Germinal center (tissue), 1 donor: ENCODE measurements at regions not wholly inside any gene's neighbourhood (a gene's known extent, or its start where the extent isn't known, plus 50 kb on each side); places are given as distances from the start of the nearest gene placed in this dataset.
"Not testable (repeated sequence)": the region's sequence is repeated elsewhere in the genome, so short reads cannot be mapped to it uniquely, and the experiment has no call there.

Experiments
- DNase-seq: peaks from one replicate; pipeline ENCODE4 v3.0.0; 2012; ENCODE audit warnings: mixed read lengths, low spot score

DNA sequence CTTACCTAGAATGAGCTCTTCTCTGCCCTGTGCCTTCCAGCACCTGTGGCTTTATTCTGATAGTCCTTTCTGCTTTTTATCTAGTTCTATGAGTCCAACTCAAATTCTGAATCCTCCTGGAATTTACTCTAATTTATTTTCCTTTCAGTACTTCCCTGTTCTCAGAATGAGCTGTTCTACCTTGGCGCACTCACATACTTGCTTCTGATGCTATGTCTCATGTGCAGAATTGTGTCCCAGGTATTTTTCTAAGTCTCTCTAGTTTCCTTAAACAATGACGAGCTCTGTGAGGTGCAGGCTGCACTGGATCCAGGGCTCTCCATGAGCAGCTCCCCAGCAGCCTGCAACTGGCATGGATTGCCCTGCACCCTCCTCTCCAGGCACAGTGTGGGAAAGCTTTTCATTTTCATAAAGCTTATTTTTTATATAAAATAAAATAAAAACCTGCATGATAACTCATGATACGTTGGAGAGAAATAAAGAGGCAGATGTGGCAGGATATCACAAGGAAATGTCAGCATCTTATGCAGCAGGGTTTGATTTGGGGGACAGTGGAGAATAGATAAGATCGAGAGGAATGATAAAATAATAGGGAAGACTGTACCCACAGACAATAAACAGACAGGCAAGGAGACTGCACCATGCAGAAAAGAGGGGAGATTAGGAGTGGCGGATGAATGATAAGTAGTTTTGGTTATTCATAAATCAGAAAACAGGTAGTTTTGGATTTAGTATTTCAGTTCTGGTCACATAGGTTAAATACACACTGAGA, 258.2 kb upstream of the POM121L12 start:
- DNase-seq, result no peak

DNA sequence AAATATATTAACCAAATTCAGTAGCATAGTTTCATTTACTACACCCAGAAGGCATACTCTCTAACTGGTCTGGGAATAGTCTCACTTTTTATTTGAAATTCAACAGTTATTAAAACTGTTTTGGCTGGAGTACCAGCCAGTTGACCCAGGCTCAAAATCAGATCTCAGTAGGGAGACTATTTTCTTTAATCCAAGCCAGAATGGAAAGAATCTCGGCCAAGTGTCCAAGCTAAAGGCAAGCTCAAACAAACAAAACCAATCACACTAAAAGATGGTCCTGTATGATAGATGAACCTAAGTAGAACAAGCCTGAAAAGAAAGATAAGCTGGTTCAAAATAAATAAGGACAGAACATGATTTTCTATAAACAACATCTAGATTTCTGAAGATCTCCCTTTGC, 259.6 kb upstream of the POM121L12 start:
- DNase-seq, result no peak

GRCh38 chr7:52771177-52771576, 264.3 kb upstream of the POM121L12 start:
- DNase-seq, result no peak

DNA sequence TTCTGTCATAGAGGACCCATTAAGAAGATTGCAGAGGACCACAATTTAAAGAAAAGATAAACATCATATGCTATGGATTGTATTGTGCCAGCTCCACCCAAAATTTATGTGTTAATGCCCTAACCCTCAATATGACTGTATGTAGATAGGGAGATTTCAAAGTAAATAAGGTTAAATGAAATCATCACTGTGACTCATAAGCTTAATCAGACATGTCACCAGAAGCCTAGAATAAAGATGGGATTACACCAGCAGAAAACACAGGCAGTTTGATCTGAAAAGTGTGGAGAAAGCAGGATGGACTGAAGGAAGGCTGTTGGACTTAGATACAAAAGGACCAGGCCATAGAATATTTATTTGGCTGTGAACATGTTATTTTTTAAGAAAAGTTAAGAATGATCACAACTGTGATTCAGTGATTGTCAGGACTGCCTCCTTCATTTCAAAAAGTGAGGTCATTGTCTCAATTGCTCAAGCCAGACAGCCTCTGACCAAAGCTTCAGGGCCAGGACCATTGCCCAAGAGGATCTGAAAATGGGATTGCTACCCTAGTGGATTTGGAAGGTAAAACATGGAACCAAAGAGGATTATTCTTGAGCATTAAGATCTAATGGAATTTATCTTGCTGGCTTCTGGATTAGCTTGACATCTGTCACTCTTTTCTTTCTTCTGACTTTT, 270.8 kb upstream of the POM121L12 start:
- no peak for DNase-seq

DNA sequence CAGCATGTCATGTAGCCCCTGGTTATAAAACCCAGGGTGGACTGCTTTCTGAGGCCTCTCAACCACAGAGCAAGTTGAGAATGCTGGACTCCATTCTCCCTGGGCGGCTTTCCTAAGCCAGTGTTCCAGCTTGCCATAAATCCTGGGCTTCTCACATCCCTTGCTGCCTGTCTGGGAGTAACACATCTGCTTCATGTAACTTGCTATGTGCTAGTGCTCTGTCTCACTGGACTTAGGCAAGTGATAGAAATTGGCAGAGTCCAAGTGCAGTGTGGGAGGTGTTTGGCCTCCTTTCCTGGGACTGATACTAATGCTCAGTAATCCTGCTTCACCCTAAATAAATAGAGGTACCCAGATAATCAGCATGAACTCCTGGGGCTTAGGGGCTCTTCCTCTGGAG, 277.1 kb upstream of the POM121L12 start:
- DNase-seq, result no peak

GRCh38 chr7:52753855-52754254, 281.6 kb upstream of the POM121L12 start:
- DNase-seq, result no peak

DNA sequence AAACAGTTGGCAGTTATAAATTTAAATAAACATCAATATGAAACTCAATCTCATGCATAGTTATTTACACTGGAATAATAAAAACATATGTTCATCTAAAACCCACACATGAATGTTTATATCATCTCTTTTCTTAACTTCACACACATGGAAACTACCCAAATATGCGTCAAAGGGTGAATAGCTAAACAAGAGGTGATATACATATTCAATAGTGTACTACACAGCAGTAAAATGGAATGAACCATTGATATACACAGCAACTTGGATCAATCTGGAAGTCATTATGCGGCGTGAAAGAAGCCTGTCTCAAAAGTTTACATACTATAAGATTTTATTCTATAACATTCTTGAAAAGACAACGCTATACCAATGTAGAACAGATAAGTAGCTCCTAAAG, 282.5 kb upstream of the POM121L12 start:
- no peak for DNase-seq

DNA sequence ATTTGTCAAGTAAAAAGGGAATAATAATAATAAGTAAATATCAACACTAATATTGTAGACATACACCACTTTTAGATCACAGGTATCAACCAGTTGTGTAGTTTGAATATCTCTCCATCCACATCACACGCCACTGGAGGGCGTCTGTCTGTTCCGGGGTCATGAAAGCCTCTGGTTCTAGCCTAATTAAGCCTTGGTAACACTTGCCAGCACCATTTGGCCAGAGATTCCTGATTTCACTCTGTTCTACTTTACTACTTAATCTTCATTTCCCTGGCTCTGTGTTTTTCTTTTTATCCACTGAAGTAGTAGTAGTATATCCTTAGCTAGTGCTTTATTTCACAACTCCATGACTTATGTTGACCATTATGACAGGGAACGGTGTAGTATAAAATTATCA, 285.6 kb upstream of the POM121L12 start:
- DNase-seq, result no peak

DNA sequence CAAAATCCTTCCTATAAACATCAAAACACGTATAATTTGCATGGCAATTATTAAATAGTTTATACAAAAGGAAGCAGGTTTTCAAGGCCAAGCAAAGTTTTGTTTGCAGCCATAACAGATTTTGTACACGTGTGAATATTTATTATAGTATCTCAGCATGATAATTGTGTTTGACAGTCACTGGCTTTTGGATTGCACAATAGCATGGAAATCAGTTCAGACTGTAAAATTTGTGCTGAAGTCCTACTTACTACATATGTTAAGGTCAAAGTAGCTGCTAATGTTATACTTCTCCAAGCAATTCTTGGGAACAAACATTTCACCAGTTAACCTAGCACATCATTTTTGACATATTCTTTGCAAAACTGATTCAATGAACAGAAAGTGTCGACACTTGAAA, 287.6 kb upstream of the POM121L12 start:
- no peak for DNase-seq

GRCh38 chr7:52741670-52742290, 293.7 kb upstream of the POM121L12 start:
- no peak for DNase-seq

- no peak for DNase-seq
These were observed 299.8 kb upstream of the POM121L12 start for GRCh38 chr7:52735656-52736055.

- not testable (repeated sequence) for DNase-seq
These were observed 306.8 kb upstream of the POM121L12 start for GRCh38 chr7:52728683-52729082.

DNA sequence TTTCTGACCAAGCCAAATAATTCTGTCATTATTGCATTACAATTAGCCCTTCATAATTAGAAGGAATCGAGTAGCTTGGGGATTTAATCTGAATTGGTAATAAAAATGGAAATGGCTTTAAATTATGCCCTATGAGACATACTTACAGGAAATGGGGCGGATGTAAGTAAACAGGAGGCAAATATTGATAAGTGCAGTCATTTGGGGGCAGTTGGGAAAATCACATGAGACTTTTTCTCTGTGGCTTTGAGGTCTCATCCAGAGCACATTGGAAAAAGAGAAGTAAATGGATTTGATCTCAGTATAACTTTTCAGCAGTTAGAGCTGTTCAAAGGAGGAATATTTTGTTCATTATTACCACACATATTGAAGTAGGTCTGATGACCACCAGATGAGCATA, 307.8 kb upstream of the POM121L12 start:
- no peak for DNase-seq

DNA sequence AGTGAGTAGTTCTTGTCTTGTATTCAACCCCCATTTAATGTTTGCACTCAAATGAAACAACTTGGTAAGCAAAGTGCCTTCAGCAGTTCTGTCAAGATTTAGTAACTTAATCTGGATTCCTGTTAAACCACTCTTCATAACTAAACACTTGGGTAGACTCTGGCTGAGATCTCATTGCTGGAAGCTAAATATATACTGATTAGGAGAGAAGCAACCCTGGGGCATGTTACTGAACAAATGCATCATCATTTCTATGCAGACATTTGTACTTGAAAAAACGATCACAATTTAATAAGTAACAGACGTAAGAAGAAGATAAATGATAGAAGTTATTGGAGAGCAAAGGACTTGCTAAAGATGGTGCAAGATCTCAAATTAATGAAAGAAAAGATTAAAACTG, 308.4 kb upstream of the POM121L12 start:
- no peak for DNase-seq

GRCh38 chr7:52726493-52726892, 308.9 kb upstream of the POM121L12 start:
- DNase-seq, result no peak

DNA sequence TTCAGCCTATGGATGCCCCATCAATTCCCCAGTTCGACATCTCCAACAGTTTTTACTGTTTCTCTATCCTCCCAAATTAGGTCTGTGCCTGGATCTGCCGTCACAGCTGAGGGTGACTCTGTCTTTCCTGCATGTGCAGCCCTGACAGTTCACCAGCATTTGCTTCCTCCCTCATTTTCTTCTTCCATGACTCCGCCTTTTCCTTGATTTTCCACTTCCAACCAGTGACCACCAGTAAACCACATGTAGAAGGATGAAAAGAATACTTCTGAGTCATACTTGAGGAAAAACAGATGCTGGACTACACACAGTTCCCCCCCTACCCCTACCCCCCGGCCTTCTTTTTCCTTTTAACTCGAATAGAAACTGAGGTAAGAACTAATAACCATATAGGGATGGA, 311.8 kb upstream of the POM121L12 start:
- no peak for DNase-seq

DNA sequence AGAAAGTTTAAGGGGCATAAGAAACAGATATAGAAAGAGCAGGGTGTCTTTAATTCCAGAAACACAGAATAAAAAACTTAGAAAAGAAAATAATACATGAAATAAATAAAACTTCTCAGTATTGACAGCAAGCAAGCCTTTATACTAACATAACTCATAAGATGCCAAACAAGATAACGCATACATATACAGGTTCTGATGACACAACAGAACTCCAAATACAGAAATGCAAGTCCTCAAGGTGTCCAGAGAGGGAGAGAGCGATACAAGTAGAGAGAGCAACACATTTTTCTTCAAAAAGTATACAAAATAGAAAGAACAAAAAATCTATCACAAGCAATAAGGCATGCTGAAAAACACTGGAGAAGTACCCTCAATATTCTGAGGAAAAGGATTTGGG, 314.6 kb upstream of the POM121L12 start:
- DNase-seq, result no peak

DNA sequence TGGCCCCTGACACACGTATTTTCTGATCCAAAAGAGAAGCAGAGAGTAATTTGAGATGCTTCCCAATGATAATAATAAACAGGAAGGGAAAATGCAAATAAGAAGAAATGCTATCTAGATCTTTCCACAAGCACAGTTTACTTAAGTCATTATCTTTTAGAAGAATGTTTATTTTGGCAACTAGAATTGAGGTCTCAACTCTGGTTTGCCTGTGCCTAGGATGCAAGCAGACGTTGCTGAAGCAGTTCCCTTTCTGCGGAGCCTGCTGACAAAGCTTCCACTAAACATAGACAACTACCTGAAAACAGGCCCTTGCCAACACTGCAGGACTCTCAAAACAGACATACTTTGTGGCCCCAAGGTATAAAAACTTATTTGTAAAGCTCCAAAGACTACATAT, 315.8 kb upstream of the POM121L12 start:
- DNase-seq, result no peak

DNA sequence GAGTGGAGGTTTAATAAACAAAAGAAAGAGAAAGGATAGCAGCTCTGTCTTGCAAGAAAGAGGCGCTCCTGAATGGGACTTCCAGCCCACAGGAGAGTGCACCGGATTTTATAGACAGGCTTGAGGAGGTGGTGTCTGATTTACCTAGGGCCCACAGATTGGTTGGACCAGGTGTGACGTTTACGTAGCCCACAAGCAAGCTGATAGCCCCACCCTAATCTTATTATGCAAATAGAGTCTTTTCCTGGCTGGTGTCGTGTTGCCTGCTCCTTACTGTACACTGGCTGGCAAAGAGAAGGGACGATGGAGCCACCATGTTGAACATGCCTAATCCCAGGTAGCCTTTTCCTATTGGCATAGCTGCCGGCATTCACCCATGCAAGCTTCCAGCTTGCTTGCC, 319.7 kb upstream of the POM121L12 start:
- no peak for DNase-seq

DNA sequence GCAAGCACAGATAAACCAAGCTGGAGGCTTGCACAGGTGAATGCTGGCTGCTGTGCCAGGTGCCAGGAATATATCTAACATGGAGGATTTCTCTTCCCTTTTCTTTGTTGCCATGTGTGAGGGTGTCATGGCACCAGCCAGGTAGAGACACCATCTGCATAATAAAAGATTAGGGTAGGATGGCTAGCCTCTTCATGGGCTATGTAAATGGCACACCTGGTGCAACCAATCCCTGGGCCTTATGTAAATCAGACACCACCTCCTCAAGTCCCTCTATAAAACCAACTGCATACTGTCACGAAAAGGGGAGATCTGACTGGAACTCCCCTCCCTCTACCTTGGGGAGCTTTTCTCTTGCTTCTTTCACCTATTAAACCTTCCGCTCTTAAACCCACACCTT, 322.5 kb upstream of the POM121L12 start:
- DNase-seq, result no peak

DNA sequence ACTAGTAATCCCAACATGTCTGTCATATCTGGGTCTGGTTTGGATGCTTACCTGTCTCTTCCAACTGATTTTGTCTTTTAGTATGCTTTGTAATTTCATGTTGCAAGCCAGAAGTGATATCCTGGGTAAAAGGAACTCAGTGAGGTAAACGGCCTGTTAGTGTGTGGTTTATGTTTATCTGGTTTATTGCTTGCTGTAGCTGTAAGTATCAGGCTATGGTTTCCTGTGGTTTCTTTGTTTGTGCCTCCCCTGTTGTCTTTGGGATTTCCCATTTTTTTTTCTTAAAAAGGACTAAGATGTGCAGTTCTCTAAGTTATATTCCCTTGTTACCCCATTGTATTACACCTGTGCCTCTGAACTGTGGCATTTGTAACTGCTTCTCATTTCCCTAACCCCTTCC, 323.5 kb upstream of the POM121L12 start:
- DNase-seq, result no peak

DNA sequence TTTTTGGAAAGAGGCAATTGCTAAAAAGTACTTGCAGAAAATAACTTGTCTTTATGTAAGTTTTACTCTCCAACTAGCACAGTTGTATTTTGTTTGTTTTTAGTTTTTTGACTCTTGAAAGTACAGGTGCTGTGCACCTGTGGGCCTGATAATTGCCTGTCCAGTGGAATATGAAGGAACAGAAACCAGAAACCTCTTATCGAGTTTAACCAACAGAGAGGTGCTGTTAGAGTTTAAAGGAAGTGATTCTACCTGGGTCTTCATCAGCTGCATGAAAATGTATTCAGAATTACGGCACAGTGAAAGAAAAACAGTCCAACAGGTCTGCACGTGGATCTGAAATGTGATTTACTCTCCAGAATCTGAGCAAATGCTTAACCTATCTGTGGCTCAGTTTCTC, 326.6 kb upstream of the POM121L12 start:
- DNase-seq, result no peak

GRCh38 chr7:52705768-52706167, 329.7 kb upstream of the POM121L12 start:
- DNase-seq, result no peak
